ENCODE measurements at regions not wholly inside any gene's neighbourhood (a gene's known extent, or its start where the extent isn't known, plus 50 kb on each side); places are given as distances from the start of the nearest gene placed in this dataset.

- TF ChIP-seq GATA2 (IDR thresholded peaks at IDR 0.05; ENCODE audit: low read depth, low read length): no peak
- TF ChIP-seq GATA3 (IDR thresholded peaks at IDR 0.05; ENCODE audit: low read depth, low read length): no peak
These were observed 83.0 kb upstream of the GADD45A start for GRCh38 chr1:67601955-67602354.

All from SH-SY5Y (cell line).